ENCODE measurements at regions not wholly inside any gene's neighbourhood (a gene's known extent, or its start where the extent isn't known, plus 50 kb on each side); places are given as distances from the start of the nearest gene placed in this dataset.
"Not testable (repeated sequence)": the region's sequence is repeated elsewhere in the genome, so short reads cannot be mapped to it uniquely, and the experiment has no call there.

- no peak overlapping the region for H3K4me3 Mint-ChIP-seq
- peaks cover 8% of the 10 kb centered on the region for H3K27me3 Mint-ChIP-seq
- H3K27ac Mint-ChIP-seq = no peak overlapping the region
- TF ChIP-seq CTCF (conservative IDR thresholded peaks at IDR 0.05) = no peak
- H3K36me3 Mint-ChIP-seq = no peaks in the 10 kb centered on the region
- no peaks in the 10 kb centered on the region for H3K4me1 Mint-ChIP-seq (ENCODE audit: unreplicated experiment)
- peaks cover 5% of the 10 kb centered on the region for H3K9me3 Mint-ChIP-seq
- DNase-seq (ENCODE audit: extremely low spot score, unreplicated experiment) = no peak
These were observed 154.2 kb upstream of the MINDY3 start for GRCh38 chr10:16014469-16014868.

- Mint-ChIP-seq H3K4me3 (no peak overlapping the region), H3K27me3 (peaks cover 4% of the 10 kb centered on the region), H3K36me3 (no peaks in the 10 kb centered on the region), H3K9me3 (peaks cover 5% of the 10 kb centered on the region), H3K4me1 (ENCODE audit: unreplicated experiment) (no peaks in the 10 kb centered on the region), H3K27ac (no peak overlapping the region)
- DNase-seq (ENCODE audit: extremely low spot score, unreplicated experiment) = no peak
- TF ChIP-seq CTCF (conservative IDR thresholded peaks at IDR 0.05) = no peak
These were observed 156.4 kb upstream of the MINDY3 start for GRCh38 chr10:16016688-16017087.

DNA sequence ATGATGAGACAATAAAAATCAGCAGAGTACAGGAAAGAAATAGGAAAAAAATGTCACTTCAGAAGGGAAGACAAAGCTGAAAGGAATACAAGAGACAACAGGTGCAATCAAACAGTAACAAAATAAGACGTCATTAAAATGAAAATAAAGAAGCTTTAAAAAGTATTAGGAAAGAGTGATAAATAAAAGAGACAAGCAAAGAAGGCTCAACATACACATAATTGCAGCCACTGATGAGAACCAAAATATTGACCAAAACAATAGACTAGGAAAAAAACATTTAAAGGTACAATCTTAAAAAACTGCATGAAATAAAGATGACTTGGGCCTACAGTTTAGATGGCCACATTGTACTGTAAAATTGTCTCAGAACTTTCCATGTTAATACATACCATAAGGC lies 160.5 kb upstream of the MINDY3 start:
- Mint-ChIP-seq H3K27me3 (no peaks in the 10 kb centered on the region), H3K4me1 (ENCODE audit: unreplicated experiment) (no peaks in the 10 kb centered on the region), H3K4me3 (no peak overlapping the region), H3K27ac (no peak overlapping the region), H3K36me3 (no peaks in the 10 kb centered on the region), H3K9me3 (peaks cover 5% of the 10 kb centered on the region)
- no peak for TF ChIP-seq CTCF (conservative IDR thresholded peaks at IDR 0.05)
- no peak for DNase-seq (ENCODE audit: extremely low spot score, unreplicated experiment)

- H3K27ac Mint-ChIP-seq; H3K36me3 Mint-ChIP-seq; DNase-seq (ENCODE audit: extremely low spot score, unreplicated experiment); H3K4me1 Mint-ChIP-seq (ENCODE audit: unreplicated experiment); H3K27me3 Mint-ChIP-seq; H3K4me3 Mint-ChIP-seq; H3K9me3 Mint-ChIP-seq: not testable (repeated sequence)
These were observed 166.5 kb upstream of the MINDY3 start for GRCh38 chr10:16026832-16027231.

DNA sequence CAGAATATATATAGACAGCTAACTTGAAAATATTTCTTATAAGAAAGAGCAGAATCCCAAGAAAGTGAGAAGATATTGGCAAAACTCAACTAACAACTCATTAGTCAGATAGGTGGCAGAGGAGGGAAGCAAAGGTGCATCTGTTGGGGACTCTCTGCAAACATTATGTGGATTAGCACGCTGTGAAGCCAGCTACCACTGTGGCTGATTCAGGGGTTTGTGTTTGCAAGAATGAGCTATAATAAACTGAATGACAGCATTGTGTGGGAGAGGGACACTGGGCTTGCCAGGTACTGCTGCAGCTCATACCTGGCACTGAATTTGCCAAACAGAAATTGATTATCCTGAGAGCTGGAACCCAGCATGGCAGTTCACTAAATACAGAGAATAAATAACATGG lies 170.3 kb upstream of the MINDY3 start:
- no peak for TF ChIP-seq CTCF (conservative IDR thresholded peaks at IDR 0.05)
- H3K4me3 Mint-ChIP-seq = no peak overlapping the region
- no peaks in the 10 kb centered on the region for H3K4me1 Mint-ChIP-seq (ENCODE audit: unreplicated experiment)
- H3K27ac Mint-ChIP-seq = no peak overlapping the region
- no peaks in the 10 kb centered on the region for H3K36me3 Mint-ChIP-seq
- no peak for DNase-seq (ENCODE audit: extremely low spot score, unreplicated experiment)
- peaks cover 4% of the 10 kb centered on the region for H3K9me3 Mint-ChIP-seq
- H3K27me3 Mint-ChIP-seq = peaks cover 8% of the 10 kb centered on the region

DNA sequence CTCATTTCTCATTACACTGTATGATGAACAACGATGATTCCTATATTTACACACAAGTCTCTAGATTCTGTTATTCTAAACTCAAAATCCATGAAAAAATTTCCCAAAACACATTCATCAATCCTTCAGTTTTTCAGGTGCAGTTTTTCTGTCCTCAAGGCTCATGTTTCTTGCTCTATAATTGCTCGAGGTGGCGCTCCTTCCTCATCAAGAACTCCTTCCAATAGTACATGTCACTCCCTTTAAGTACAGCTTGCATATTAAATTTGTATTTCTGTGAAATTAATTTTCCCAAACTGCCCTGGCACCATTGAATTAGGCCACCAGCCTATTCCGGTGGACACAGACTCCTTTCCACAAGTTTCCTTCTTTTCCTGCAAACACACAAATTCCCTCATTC lies 188.7 kb upstream of the MINDY3 start:
- no peaks in the 10 kb centered on the region for H3K9me3 Mint-ChIP-seq
- H3K36me3 Mint-ChIP-seq = no peaks in the 10 kb centered on the region
- no peak overlapping the region for H3K27ac Mint-ChIP-seq
- H3K27me3 Mint-ChIP-seq = peaks cover 5% of the 10 kb centered on the region
- no peak for TF ChIP-seq CTCF (conservative IDR thresholded peaks at IDR 0.05)
- no peak overlapping the region for H3K4me3 Mint-ChIP-seq
- DNase-seq (ENCODE audit: extremely low spot score, unreplicated experiment) = no peak
- no peaks in the 10 kb centered on the region for H3K4me1 Mint-ChIP-seq (ENCODE audit: unreplicated experiment)
